PFSK-1 (cell line): ENCODE measurements at regions not wholly inside any gene's neighbourhood (a gene's known extent, or its start where the extent isn't known, plus 50 kb on each side); places are given as distances from the start of the nearest gene placed in this dataset.

Experiments
- POLR2AphosphoS5 ChIP-seq: IDR thresholded peaks from 2 replicates; pipeline ENCODE4 v1.6.1; 2012; ENCODE audit warnings: low read depth, mild to moderate bottlenecking, control low read depth, low read length, moderate library complexity
- TAF1 ChIP-seq: IDR thresholded peaks from 2 replicates; pipeline ENCODE4 v1.6.1; 2012; ENCODE audit warnings: low read length, control low read depth, borderline replicate concordance; ENCODE audit not compliant: insufficient read depth
- TF ChIP-seq, protein P1 (sequence below), 2 experiments: IDR thresholded peaks; 2 replicates each; pipeline versions ENCODE4 v1.6.1 to v1.8.0; 2011 to 2012; ENCODE audit warnings: low read depth in 2 of 2, low read length in 2 of 2, control low read depth in 1 of 2, inconsistent platforms in 1 of 2, mild to moderate bottlenecking in 1 of 2, moderate library complexity in 1 of 2; ENCODE audit not compliant: insufficient read depth in 1 of 2

- TF ChIP-seq POLR2AphosphoS5 (no peak), TAF1 (no peak)
- TF ChIP-seq, protein P1, sequence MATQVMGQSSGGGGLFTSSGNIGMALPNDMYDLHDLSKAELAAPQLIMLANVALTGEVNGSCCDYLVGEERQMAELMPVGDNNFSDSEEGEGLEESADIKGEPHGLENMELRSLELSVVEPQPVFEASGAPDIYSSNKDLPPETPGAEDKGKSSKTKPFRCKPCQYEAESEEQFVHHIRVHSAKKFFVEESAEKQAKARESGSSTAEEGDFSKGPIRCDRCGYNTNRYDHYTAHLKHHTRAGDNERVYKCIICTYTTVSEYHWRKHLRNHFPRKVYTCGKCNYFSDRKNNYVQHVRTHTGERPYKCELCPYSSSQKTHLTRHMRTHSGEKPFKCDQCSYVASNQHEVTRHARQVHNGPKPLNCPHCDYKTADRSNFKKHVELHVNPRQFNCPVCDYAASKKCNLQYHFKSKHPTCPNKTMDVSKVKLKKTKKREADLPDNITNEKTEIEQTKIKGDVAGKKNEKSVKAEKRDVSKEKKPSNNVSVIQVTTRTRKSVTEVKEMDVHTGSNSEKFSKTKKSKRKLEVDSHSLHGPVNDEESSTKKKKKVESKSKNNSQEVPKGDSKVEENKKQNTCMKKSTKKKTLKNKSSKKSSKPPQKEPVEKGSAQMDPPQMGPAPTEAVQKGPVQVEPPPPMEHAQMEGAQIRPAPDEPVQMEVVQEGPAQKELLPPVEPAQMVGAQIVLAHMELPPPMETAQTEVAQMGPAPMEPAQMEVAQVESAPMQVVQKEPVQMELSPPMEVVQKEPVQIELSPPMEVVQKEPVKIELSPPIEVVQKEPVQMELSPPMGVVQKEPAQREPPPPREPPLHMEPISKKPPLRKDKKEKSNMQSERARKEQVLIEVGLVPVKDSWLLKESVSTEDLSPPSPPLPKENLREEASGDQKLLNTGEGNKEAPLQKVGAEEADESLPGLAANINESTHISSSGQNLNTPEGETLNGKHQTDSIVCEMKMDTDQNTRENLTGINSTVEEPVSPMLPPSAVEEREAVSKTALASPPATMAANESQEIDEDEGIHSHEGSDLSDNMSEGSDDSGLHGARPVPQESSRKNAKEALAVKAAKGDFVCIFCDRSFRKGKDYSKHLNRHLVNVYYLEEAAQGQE (IDR thresholded peaks at IDR 0.05; ENCODE audit: insufficient read depth in 1 of 2, low read depth in 2 of 2, low read length in 2 of 2) = no peak
Observed at GRCh38 chr12:126210448-126210847, 1145.2 kb downstream of the AACS start.
